ENCODE measurements at regions not wholly inside any gene's neighbourhood (a gene's known extent, or its start where the extent isn't known, plus 50 kb on each side); places are given as distances from the start of the nearest gene placed in this dataset.

GRCh38 chr17:6346986-6347385 lies 87.9 kb downstream of the AIPL1 start:
- Histone ChIP-seq H3K27me3 (ENCODE audit: insufficient read depth, low read length) (no peaks in the 10 kb centered on the region; the same call in 1 of the 2 replicates), H3K4me1 (ENCODE audit: insufficient read depth, low read length) (no peaks in the 10 kb centered on the region), H3K36me3 (ENCODE audit: insufficient read depth, low read depth, low read length) (no peaks in the 10 kb centered on the region), H3K27ac (ENCODE audit: low read length) (no peak overlapping the region), H3K9me3 (ENCODE audit: insufficient read depth, low read depth, low read length) (no peaks in the 10 kb centered on the region), H3K4me3 (ENCODE audit: low read length) (no peak overlapping the region), H3K9ac (ENCODE audit: low read depth, low read length) (no peak overlapping the region)

- Histone ChIP-seq H3K9me3 (ENCODE audit: insufficient read depth, low read depth, low read length) (no peaks in the 10 kb centered on the region), H3K27me3 (ENCODE audit: insufficient read depth, low read length) (no peaks in the 10 kb centered on the region; the same call in 1 of the 2 replicates), H3K4me3 (ENCODE audit: low read length) (no peak overlapping the region), H3K27ac (ENCODE audit: low read length) (no peak overlapping the region), H3K9ac (ENCODE audit: low read depth, low read length) (no peak overlapping the region), H3K4me1 (ENCODE audit: insufficient read depth, low read length) (no peaks in the 10 kb centered on the region), H3K36me3 (ENCODE audit: insufficient read depth, low read depth, low read length) (no peaks in the 10 kb centered on the region)
These were observed 88.7 kb downstream of the AIPL1 start for GRCh38 chr17:6346156-6346786.

- H3K4me3 ChIP-seq (ENCODE audit: low read length) = no peak overlapping the region
- no peaks in the 10 kb centered on the region; the same call in 1 of the 2 replicates for H3K27me3 ChIP-seq (ENCODE audit: insufficient read depth, low read length)
These were observed 91.2 kb downstream of the AIPL1 start for GRCh38 chr17:6343736-6344135.

GRCh38 chr17:6343191-6343590 lies 91.7 kb downstream of the AIPL1 start:
- Histone ChIP-seq H3K9ac (ENCODE audit: low read depth, low read length) (no peak overlapping the region), H3K27ac (ENCODE audit: low read length) (no peak overlapping the region), H3K4me1 (ENCODE audit: insufficient read depth, low read length) (no peaks in the 10 kb centered on the region), H3K4me3 (ENCODE audit: low read length) (no peak overlapping the region), H3K27me3 (ENCODE audit: insufficient read depth, low read length) (no peaks in the 10 kb centered on the region; the same call in 1 of the 2 replicates), H3K36me3 (ENCODE audit: insufficient read depth, low read depth, low read length) (no peaks in the 10 kb centered on the region), H3K9me3 (ENCODE audit: insufficient read depth, low read depth, low read length) (no peaks in the 10 kb centered on the region)

More at GRCh38 chr17:6343736-6344135, 91.2 kb downstream of the AIPL1 start:
- Histone ChIP-seq H3K4me1 (ENCODE audit: insufficient read depth, low read length) (no peaks in the 10 kb centered on the region), H3K9me3 (ENCODE audit: insufficient read depth, low read depth, low read length) (no peaks in the 10 kb centered on the region), H3K9ac (ENCODE audit: low read depth, low read length) (no peak overlapping the region), H3K27ac (ENCODE audit: low read length) (no peak overlapping the region), H3K36me3 (ENCODE audit: insufficient read depth, low read depth, low read length) (no peaks in the 10 kb centered on the region)

- Histone ChIP-seq H3K27me3 (ENCODE audit: insufficient read depth, low read length) (no peaks in the 10 kb centered on the region), H3K27ac (ENCODE audit: low read length) (no peak overlapping the region), H3K4me1 (ENCODE audit: insufficient read depth, low read length) (no peaks in the 10 kb centered on the region), H3K9ac (ENCODE audit: low read depth, low read length) (no peak overlapping the region), H3K9me3 (ENCODE audit: insufficient read depth, low read depth, low read length) (no peaks in the 10 kb centered on the region), H3K4me3 (ENCODE audit: low read length) (no peak overlapping the region), H3K36me3 (ENCODE audit: insufficient read depth, low read depth, low read length) (no peaks in the 10 kb centered on the region)
These were observed 94.2 kb downstream of the AIPL1 start for GRCh38 chr17:6340708-6341107.

GRCh38 chr17:6334386-6334785 lies 100.5 kb downstream of the AIPL1 start:
- H3K9ac ChIP-seq (ENCODE audit: low read depth, low read length) = no peak overlapping the region
- peaks cover 5% of the 10 kb centered on the region; the same call in 1 of the 2 replicates for H3K27me3 ChIP-seq (ENCODE audit: insufficient read depth, low read length)
- no peak overlapping the region for H3K4me3 ChIP-seq (ENCODE audit: low read length)
- no peaks in the 10 kb centered on the region for H3K4me1 ChIP-seq (ENCODE audit: insufficient read depth, low read length)
- no peaks in the 10 kb centered on the region for H3K36me3 ChIP-seq (ENCODE audit: insufficient read depth, low read depth, low read length)
- no peaks in the 10 kb centered on the region for H3K9me3 ChIP-seq (ENCODE audit: insufficient read depth, low read depth, low read length)
- H3K27ac ChIP-seq (ENCODE audit: low read length) = no peak overlapping the region

GRCh38 chr17:6330936-6331335 lies 104.0 kb downstream of the AIPL1 start:
- Histone ChIP-seq H3K36me3 (ENCODE audit: insufficient read depth, low read depth, low read length) (no peaks in the 10 kb centered on the region), H3K9ac (ENCODE audit: low read depth, low read length) (no peak overlapping the region), H3K9me3 (ENCODE audit: insufficient read depth, low read depth, low read length) (no peaks in the 10 kb centered on the region), H3K27me3 (ENCODE audit: insufficient read depth, low read length) (peaks cover 5% of the 10 kb centered on the region; the same call in 1 of the 2 replicates), H3K4me1 (ENCODE audit: insufficient read depth, low read length) (no peaks in the 10 kb centered on the region), H3K4me3 (ENCODE audit: low read length) (no peak overlapping the region), H3K27ac (ENCODE audit: low read length) (no peak overlapping the region)

GRCh38 chr17:6328279-6328678 lies 106.6 kb downstream of the AIPL1 start:
- H3K27me3 ChIP-seq (ENCODE audit: insufficient read depth, low read length) = peaks cover 5% of the 10 kb centered on the region; the same call in 1 of the 2 replicates
- no peaks in the 10 kb centered on the region for H3K9me3 ChIP-seq (ENCODE audit: insufficient read depth, low read depth, low read length)
- H3K36me3 ChIP-seq (ENCODE audit: insufficient read depth, low read depth, low read length) = no peaks in the 10 kb centered on the region
- no peak overlapping the region for H3K27ac ChIP-seq (ENCODE audit: low read length)
- no peak overlapping the region for H3K4me3 ChIP-seq (ENCODE audit: low read length)
- no peaks in the 10 kb centered on the region for H3K4me1 ChIP-seq (ENCODE audit: insufficient read depth, low read length)
- no peak overlapping the region for H3K9ac ChIP-seq (ENCODE audit: low read depth, low read length)

GRCh38 chr17:6327007-6327406 lies 107.9 kb downstream of the AIPL1 start:
- Histone ChIP-seq H3K36me3 (ENCODE audit: insufficient read depth, low read depth, low read length) (no peaks in the 10 kb centered on the region), H3K9ac (ENCODE audit: low read depth, low read length) (no peak overlapping the region), H3K4me3 (ENCODE audit: low read length) (no peak overlapping the region)

GRCh38 chr17:6326483-6326882 lies 108.4 kb downstream of the AIPL1 start:
- H3K9me3 ChIP-seq (ENCODE audit: insufficient read depth, low read depth, low read length) = no peaks in the 10 kb centered on the region
- no peaks in the 10 kb centered on the region for H3K4me1 ChIP-seq (ENCODE audit: insufficient read depth, low read length)
- no peaks in the 10 kb centered on the region for H3K36me3 ChIP-seq (ENCODE audit: insufficient read depth, low read depth, low read length)

More at GRCh38 chr17:6327007-6327406, 107.9 kb downstream of the AIPL1 start:
- Histone ChIP-seq H3K4me1 (ENCODE audit: insufficient read depth, low read length) (no peaks in the 10 kb centered on the region), H3K9me3 (ENCODE audit: insufficient read depth, low read depth, low read length) (no peaks in the 10 kb centered on the region), H3K27ac (ENCODE audit: low read length) (no peak overlapping the region), H3K27me3 (ENCODE audit: insufficient read depth, low read length) (no peaks in the 10 kb centered on the region)

GRCh38 chr17:6325741-6326140 lies 109.2 kb downstream of the AIPL1 start:
- no peak overlapping the region for H3K9ac ChIP-seq (ENCODE audit: low read depth, low read length)
- no peak overlapping the region for H3K4me3 ChIP-seq (ENCODE audit: low read length)
- H3K27ac ChIP-seq (ENCODE audit: low read length) = no peak overlapping the region
- H3K27me3 ChIP-seq (ENCODE audit: insufficient read depth, low read length) = no peaks in the 10 kb centered on the region
- H3K9me3 ChIP-seq (ENCODE audit: insufficient read depth, low read depth, low read length) = no peaks in the 10 kb centered on the region
- no peaks in the 10 kb centered on the region for H3K4me1 ChIP-seq (ENCODE audit: insufficient read depth, low read length)
- H3K36me3 ChIP-seq (ENCODE audit: insufficient read depth, low read depth, low read length) = no peaks in the 10 kb centered on the region

More at GRCh38 chr17:6326483-6326882, 108.4 kb downstream of the AIPL1 start:
- Histone ChIP-seq H3K27me3 (ENCODE audit: insufficient read depth, low read length) (no peaks in the 10 kb centered on the region), H3K9ac (ENCODE audit: low read depth, low read length) (no peak overlapping the region), H3K27ac (ENCODE audit: low read length) (no peak overlapping the region), H3K4me3 (ENCODE audit: low read length) (no peak overlapping the region)

GRCh38 chr17:6325051-6325450 lies 109.9 kb downstream of the AIPL1 start:
- no peak overlapping the region for H3K27ac ChIP-seq (ENCODE audit: low read length)
- no peak overlapping the region for H3K9ac ChIP-seq (ENCODE audit: low read depth, low read length)
- no peaks in the 10 kb centered on the region for H3K4me1 ChIP-seq (ENCODE audit: insufficient read depth, low read length)
- H3K4me3 ChIP-seq (ENCODE audit: low read length) = no peak overlapping the region
- H3K36me3 ChIP-seq (ENCODE audit: insufficient read depth, low read depth, low read length) = no peaks in the 10 kb centered on the region
- no peaks in the 10 kb centered on the region for H3K9me3 ChIP-seq (ENCODE audit: insufficient read depth, low read depth, low read length)
- no peaks in the 10 kb centered on the region for H3K27me3 ChIP-seq (ENCODE audit: insufficient read depth, low read length)

All from iPS-20b (cell line).